GM23248 (cell line): ENCODE measurements at regions not wholly inside any gene's neighbourhood (a gene's known extent, or its start where the extent isn't known, plus 50 kb on each side); places are given as distances from the start of the nearest gene placed in this dataset.
A peak's percentile ranks its signal among the peaks of the same experiment; 100 is the strongest.

Experiments used
- DNase-seq: peaks from one replicate; pipeline ENCODE4 v3.0.0-alpha.2; 2015
- H2AFZ ChIP-seq: fragments of 200-600 bp; sonication (generic); 2 replicates; pipeline ENCODE4 v1.6.1; 2016; ENCODE audit warnings: antibody characterized with exemption
- H3F3A ChIP-seq: fragments of 200-600 bp; sonication (generic); 2 replicates; pipeline ENCODE4 v1.6.1; 2016; ENCODE audit warnings: mild to moderate bottlenecking, antibody characterized with exemption, mixed run types; ENCODE audit not compliant: insufficient read depth
- H3K27ac ChIP-seq: fragments of 200-600 bp; sonication (generic); 2 replicates; pipeline ENCODE4 v1.5.1; 2016; ENCODE audit warnings: mild to moderate bottlenecking
- H3K27me3 ChIP-seq: fragments of 200-600 bp; sonication (generic); replicated peaks from 2 replicates; pipeline ENCODE4 v1.6.1; 2016; ENCODE audit warnings: mild to moderate bottlenecking; ENCODE audit not compliant: insufficient read depth
- H3K36me3 ChIP-seq: fragments of 200-600 bp; sonication (generic); 2 replicates; pipeline ENCODE4 v1.6.1; 2016; ENCODE audit warnings: low read depth, mild to moderate bottlenecking
- H3K4me1 ChIP-seq: fragments of 200-600 bp; sonication (generic); 2 replicates; pipeline ENCODE4 v1.6.1; 2016; ENCODE audit warnings: mild to moderate bottlenecking; ENCODE audit not compliant: insufficient read depth
- H3K4me2 ChIP-seq: fragments of 200-600 bp; sonication (generic); one replicate; pipeline ENCODE4 v1.6.1; 2016; ENCODE audit warnings: mild to moderate bottlenecking; ENCODE audit not compliant: unreplicated experiment
- H3K4me3 ChIP-seq: fragments of 200-600 bp; sonication (generic); 2 replicates; pipeline ENCODE4 v1.5.1; 2016; ENCODE audit warnings: mild to moderate bottlenecking
- H3K79me2 ChIP-seq: fragments of 200-600 bp; sonication (generic); 2 replicates; pipeline ENCODE4 v1.6.1; 2016; ENCODE audit warnings: mild to moderate bottlenecking; ENCODE audit not compliant: insufficient read depth
- H3K9ac ChIP-seq: fragments of 200-600 bp; sonication (generic); 2 replicates; pipeline ENCODE4 v1.6.1; 2016; ENCODE audit warnings: mild to moderate bottlenecking
- H3K9me2 ChIP-seq: fragments of 200-600 bp; sonication (generic); 2 replicates; pipeline ENCODE4 v1.6.1; 2016; ENCODE audit warnings: mixed run types, mild to moderate bottlenecking, moderate library complexity; ENCODE audit not compliant: insufficient read depth
- H3K9me3 ChIP-seq: fragments of 200-600 bp; sonication (generic); one replicate; pipeline ENCODE4 v1.6.1; 2017; ENCODE audit warnings: low read depth
- H4K20me1 ChIP-seq: fragments of 200-600 bp; sonication (generic); 2 replicates; pipeline ENCODE4 v1.6.0; 2016; ENCODE audit not compliant: insufficient read depth
- EZH2 ChIP-seq: fragments of 200-600 bp; sonication (generic); IDR thresholded peaks from 2 replicates; pipeline ENCODE4 v1.6.1; 2018; ENCODE audit warnings: antibody characterized with exemption, mild to moderate bottlenecking; ENCODE audit not compliant: insufficient read depth, poor library complexity, severe bottlenecking
- EZH2phosphoT487 ChIP-seq: fragments of 200-600 bp; sonication (generic); IDR thresholded peaks from 2 replicates; pipeline ENCODE4 v1.6.1; 2018; ENCODE audit warnings: antibody characterized with exemption, moderate library complexity, mild to moderate bottlenecking, low read depth; ENCODE audit not compliant: insufficient read depth
- WGBS, 2 experiments: methylation state at CpG; one replicate each; pipeline ENCODE4 v1.1.6; 2015 to 2017; ENCODE audit warnings: low lambda C conversion rate in 2 of 2, low coverage in 1 of 2; ENCODE audit errors: missing lambda C conversion rate in 2 of 2; 5-methylcytosine and 5-hydroxymethylcytosine counted together
- in situ Hi-C: fragments of 300-500 bp; cut with MboI; formaldehyde crosslinking; loops from 2 replicates; pipeline ENCODE4 v1.15.0; 2020

DNA sequence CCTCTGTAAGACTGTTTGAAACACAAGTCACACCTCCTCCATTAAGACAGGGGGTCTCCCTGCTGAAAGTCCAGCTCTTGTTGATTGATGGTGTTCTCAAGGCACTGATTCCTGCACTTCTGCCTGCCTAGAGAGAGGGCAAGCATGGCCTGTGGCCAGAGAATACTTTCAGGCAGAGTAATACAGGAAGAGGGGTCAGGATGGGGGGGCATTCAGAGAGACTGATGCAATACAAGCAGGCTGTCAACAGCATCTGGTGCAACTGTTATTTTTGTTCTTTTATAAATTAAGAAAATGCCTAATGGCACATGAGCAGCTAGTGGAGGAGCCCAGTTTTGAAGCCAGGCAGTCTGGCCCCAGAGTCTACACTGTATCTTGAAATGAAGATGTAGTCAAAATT lies 302.2 kb downstream of the DIRAS2 start:
- Histone ChIP-seq H2AFZ (no peak overlapping the region), H3K27me3 (no peaks in the 10 kb centered on the region), H4K20me1 (no peaks in the 10 kb centered on the region), H3K27ac (no peak overlapping the region), H3K4me2 (no peak overlapping the region), H3K4me3 (no peak overlapping the region), H3K79me2 (no peaks in the 10 kb centered on the region), H3K9ac (no peak overlapping the region), H3K36me3 (no peaks in the 10 kb centered on the region), H3K9me2 (no peaks in the 10 kb centered on the region), H3K9me3 (no peaks in the 10 kb centered on the region), H3F3A (no peaks in the 10 kb centered on the region), H3K4me1 (no peaks in the 10 kb centered on the region)
- DNase-seq = peak; percentile 2
- in situ Hi-C loops = no loop called here
- TF ChIP-seq EZH2 = no peak
- TF ChIP-seq EZH2phosphoT487 = no peak

DNA sequence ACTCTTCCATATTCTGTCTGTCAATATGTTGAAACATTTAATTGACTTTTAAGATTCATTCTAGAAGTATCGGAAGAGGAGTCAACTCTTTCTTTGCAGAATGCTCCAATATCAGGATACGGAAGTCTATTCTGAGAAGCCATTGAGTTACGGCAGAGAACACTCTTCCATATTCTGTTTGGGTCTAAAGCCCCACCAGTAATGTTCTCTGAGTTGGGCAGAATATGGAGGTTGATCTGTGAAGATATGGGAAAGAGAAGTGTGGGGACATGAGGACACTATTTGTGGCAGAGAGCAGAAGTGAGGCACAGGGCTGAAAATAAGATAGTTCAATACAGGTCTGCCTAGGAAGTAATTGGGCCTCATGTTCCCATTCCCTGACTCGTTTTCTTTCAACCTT lies 300.0 kb downstream of the DIRAS2 start:
- H3K27me3 ChIP-seq = no peaks in the 10 kb centered on the region
- WGBS, 2 experiments = 22 to 29% methylated on average over 4 of the region's 4 CpGs
- H2AFZ ChIP-seq = no peak overlapping the region
- no peak for DNase-seq
- no peaks in the 10 kb centered on the region for H3K4me1 ChIP-seq
- H3K79me2 ChIP-seq = no peaks in the 10 kb centered on the region
- no peak overlapping the region for H3K4me2 ChIP-seq
- H3K27ac ChIP-seq = no peak overlapping the region
- no peaks in the 10 kb centered on the region for H3K9me2 ChIP-seq
- H4K20me1 ChIP-seq = no peaks in the 10 kb centered on the region
- H3F3A ChIP-seq = no peaks in the 10 kb centered on the region
- TF ChIP-seq EZH2 = no peak
- H3K4me3 ChIP-seq = no peak overlapping the region
- in situ Hi-C loops = no loop called here
- H3K36me3 ChIP-seq = no peaks in the 10 kb centered on the region
- H3K9me3 ChIP-seq = no peaks in the 10 kb centered on the region
- H3K9ac ChIP-seq = no peak overlapping the region

DNA sequence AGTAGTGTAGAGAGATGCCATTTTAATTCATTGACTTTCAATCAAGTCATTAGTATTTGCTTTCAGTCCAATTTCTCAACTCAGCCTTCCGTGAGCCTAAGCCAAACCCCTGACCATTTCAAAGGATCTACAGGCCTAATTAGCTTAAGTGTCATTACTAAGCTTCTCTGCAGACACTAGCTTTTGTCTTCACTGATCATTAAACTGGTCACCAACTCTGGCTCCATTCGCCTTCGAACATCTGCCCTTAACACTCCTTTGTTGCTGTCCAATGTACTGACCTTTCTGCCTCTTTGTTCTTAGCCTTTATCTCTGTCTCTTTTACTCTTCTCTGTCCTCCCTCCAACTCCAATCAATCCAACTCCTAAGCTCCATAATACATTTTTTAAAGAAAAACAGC lies 299.3 kb downstream of the DIRAS2 start:
- H3K27me3 ChIP-seq = no peaks in the 10 kb centered on the region
- H4K20me1 ChIP-seq = no peaks in the 10 kb centered on the region
- in situ Hi-C loops = no loop called here
- H3K4me1 ChIP-seq = no peaks in the 10 kb centered on the region
- no peak for TF ChIP-seq EZH2phosphoT487
- TF ChIP-seq EZH2 = no peak
- H3F3A ChIP-seq = no peaks in the 10 kb centered on the region
- DNase-seq = peak; percentile 7
- no peak overlapping the region for H3K4me3 ChIP-seq
- H3K27ac ChIP-seq = no peak overlapping the region
- no peaks in the 10 kb centered on the region for H3K9me3 ChIP-seq
- no peak overlapping the region for H2AFZ ChIP-seq
- no peak overlapping the region for H3K9ac ChIP-seq
- 44 to 46% methylated on average over 3 of the region's 3 CpGs for WGBS, 2 experiments
- H3K9me2 ChIP-seq = no peaks in the 10 kb centered on the region
- no peak overlapping the region for H3K4me2 ChIP-seq
- H3K36me3 ChIP-seq = no peaks in the 10 kb centered on the region
- no peaks in the 10 kb centered on the region for H3K79me2 ChIP-seq

DNA sequence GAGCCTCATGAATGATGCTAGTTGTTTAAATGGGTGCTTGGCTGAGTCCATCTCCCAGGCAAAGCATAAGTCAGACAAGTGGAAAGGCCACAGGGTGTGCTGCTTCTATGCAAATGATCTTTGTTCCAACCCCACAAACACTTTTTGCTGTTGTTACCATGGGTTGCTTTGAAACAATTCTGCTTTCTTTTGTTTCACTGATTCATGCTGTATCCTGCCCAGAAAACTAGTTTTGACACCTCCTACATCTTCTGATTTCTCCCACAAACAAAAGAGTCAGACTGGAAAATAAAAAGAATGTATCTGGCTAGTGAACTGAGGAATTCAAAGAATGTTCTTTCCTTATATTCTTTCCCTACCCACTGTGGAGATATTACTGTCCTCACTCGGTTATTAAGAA lies 298.6 kb downstream of the DIRAS2 start:
- peak; percentile 4 for DNase-seq

DNA sequence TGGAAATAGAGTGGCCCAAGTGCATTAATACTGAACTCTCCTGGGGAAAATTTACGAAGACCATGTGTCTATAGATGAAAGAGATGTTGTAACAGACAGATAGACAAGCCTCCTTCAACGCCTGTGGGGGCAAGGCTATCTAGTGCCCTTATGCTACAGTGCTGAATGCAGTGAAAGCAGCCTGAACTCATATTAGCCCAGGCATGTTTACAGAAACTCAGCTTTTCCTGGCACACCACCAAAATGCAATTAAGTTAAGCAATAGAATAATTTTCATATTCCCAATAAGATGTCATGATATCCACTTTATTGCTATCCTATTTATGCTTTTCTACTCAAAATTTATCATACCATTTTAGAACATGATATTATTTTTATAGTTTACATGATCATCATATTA lies 277.0 kb downstream of the DIRAS2 start:
- H3K4me2 ChIP-seq = no peak overlapping the region
- in situ Hi-C loops = no loop called here

More for the DNA sequence above, 298.6 kb downstream of the DIRAS2 start:
- in situ Hi-C loops = no loop called here
- Histone ChIP-seq H2AFZ (no peak overlapping the region), H3K9me3 (no peaks in the 10 kb centered on the region), H3K4me1 (no peaks in the 10 kb centered on the region), H3K4me2 (no peak overlapping the region), H3K79me2 (no peaks in the 10 kb centered on the region), H3K9me2 (no peaks in the 10 kb centered on the region), H3K4me3 (no peak overlapping the region), H3K9ac (no peak overlapping the region), H3K27ac (no peak overlapping the region), H4K20me1 (no peaks in the 10 kb centered on the region), H3K27me3 (no peaks in the 10 kb centered on the region), H3K36me3 (no peaks in the 10 kb centered on the region), H3F3A (no peaks in the 10 kb centered on the region)
- TF ChIP-seq EZH2phosphoT487 = no peak
- no peak for TF ChIP-seq EZH2
- 3 to 12% methylated on average over 1 of the region's 1 CpG for WGBS, 2 experiments

More for the DNA sequence above, 277.0 kb downstream of the DIRAS2 start:
- Histone ChIP-seq H3K9me2 (no peaks in the 10 kb centered on the region), H3K79me2 (no peaks in the 10 kb centered on the region), H3K27me3 (no peaks in the 10 kb centered on the region), H3K27ac (no peak overlapping the region), H3K4me3 (no peak overlapping the region), H3F3A (no peaks in the 10 kb centered on the region), H3K9me3 (no peaks in the 10 kb centered on the region), H3K9ac (no peak overlapping the region), H4K20me1 (no peaks in the 10 kb centered on the region), H3K4me1 (no peaks in the 10 kb centered on the region), H2AFZ (no peak overlapping the region), H3K36me3 (no peaks in the 10 kb centered on the region)
- WGBS, 2 experiments = 4 to 8% methylated on average over 2 of the region's 2 CpGs
- TF ChIP-seq EZH2 = no peak
- no peak for TF ChIP-seq EZH2phosphoT487
- DNase-seq = no peak
